ENCODE measurements at regions not wholly inside any gene's neighbourhood (a gene's known extent, or its start where the extent isn't known, plus 50 kb on each side); places are given as distances from the start of the nearest gene placed in this dataset.

DNA sequence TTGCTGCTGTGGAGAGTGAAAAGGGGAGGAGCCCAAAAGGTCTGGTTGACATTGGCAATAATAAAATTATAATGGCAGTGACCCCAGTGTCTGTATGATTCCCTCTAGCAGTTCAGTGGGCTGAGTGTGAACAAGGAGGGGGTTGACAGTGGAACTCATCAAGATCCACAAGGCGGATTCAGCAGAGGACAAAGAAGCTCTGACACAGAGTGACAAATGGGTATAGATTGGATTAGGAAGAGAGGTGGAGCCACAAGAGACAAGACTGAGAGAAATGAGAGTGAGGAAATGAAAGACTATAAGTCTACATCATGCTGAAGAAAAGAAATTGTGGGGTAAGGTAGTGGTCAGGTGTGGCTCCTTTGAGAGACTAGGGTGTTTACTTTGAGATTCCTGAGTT, 58.9 kb downstream of the CCDC71L start:
- TF ChIP-seq, protein P1, sequence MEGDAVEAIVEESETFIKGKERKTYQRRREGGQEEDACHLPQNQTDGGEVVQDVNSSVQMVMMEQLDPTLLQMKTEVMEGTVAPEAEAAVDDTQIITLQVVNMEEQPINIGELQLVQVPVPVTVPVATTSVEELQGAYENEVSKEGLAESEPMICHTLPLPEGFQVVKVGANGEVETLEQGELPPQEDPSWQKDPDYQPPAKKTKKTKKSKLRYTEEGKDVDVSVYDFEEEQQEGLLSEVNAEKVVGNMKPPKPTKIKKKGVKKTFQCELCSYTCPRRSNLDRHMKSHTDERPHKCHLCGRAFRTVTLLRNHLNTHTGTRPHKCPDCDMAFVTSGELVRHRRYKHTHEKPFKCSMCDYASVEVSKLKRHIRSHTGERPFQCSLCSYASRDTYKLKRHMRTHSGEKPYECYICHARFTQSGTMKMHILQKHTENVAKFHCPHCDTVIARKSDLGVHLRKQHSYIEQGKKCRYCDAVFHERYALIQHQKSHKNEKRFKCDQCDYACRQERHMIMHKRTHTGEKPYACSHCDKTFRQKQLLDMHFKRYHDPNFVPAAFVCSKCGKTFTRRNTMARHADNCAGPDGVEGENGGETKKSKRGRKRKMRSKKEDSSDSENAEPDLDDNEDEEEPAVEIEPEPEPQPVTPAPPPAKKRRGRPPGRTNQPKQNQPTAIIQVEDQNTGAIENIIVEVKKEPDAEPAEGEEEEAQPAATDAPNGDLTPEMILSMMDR (IDR thresholded peaks at IDR 0.05), result no peak
- no peak for TF ChIP-seq POLR2A (IDR thresholded peaks at IDR 0.05)

Data from body of pancreas (tissue), 4 donors.